ENCODE measurements at regions not wholly inside any gene's neighbourhood (a gene's known extent, or its start where the extent isn't known, plus 50 kb on each side); places are given as distances from the start of the nearest gene placed in this dataset.

- Histone ChIP-seq H3K9me3 (replicated peaks in 1 of 2; ENCODE audit: control insufficient read depth in 1 of 2, insufficient read depth in 1 of 2, low read length in 2 of 2) (no peaks in the 10 kb centered on the region), H3K4me1 (ENCODE audit: control insufficient read depth in 1 of 2, insufficient read depth in 2 of 2, low read length in 2 of 2) (peaks cover 34 to 37% of the 10 kb centered on the region in 2 donors), H2AFZ (ENCODE audit: insufficient read depth, low read depth, low read length, poor library complexity, severe bottlenecking) (no peak overlapping the region), H3K4me3 (replicated peaks in 1 of 3; ENCODE audit: low read depth in 2 of 3, low read length in 3 of 3) (no peak overlapping the region), H3K4me2 (replicated peaks; ENCODE audit: extremely low read depth, low read length, poor library complexity, severe bottlenecking) (no peak overlapping the region), H3K27me3 (ENCODE audit: control insufficient read depth in 2 of 2, insufficient read depth in 2 of 2, low read length in 2 of 2) (no peaks in the 10 kb centered on the region), H3K9ac (ENCODE audit: insufficient read depth, low read length, poor library complexity, severe bottlenecking) (no peak overlapping the region), H3K36me3 (replicated peaks in 1 of 2; ENCODE audit: control insufficient read depth in 1 of 2, insufficient read depth in 2 of 2, low read length in 2 of 2) (no peaks in the 10 kb centered on the region), H3K27ac (ENCODE audit: low read depth in 1 of 2, low read length in 2 of 2) (no peak overlapping the region), H3K79me2 (ENCODE audit: insufficient read depth, low read length) (no peaks in the 10 kb centered on the region), H4K20me1 (ENCODE audit: insufficient read depth, low read length) (no peaks in the 10 kb centered on the region)
- WGBS (ENCODE audit: insufficient coverage): 100% methylated on average over 1 of the region's 1 CpG
- TF ChIP-seq CTCF (IDR thresholded peaks at IDR 0.05): no peak
- Mint-ChIP-seq H3K9me3 (peaks cover 0 to 7% (median 0%) of the 10 kb centered on the region in 7 donors), H3K4me3 (no peak overlapping the region), H3K36me3 (no peaks in the 10 kb centered on the region), H3K4me1 (peaks cover 42% of the 10 kb centered on the region), H3K27me3 (ENCODE audit: low read depth in 3 of 3) (peaks cover 0 to 6% (median 3%) of the 10 kb centered on the region in 3 donors), H3K27ac (peak overlapping the region in 1 of 7 donors; percentile 31)
- intact Hi-C loops (cut with micrococcal nuclease): loop anchor here (5.0 to 10.0 kb wide), 2 partner anchors 65 to 88 kb away; partner anchors contain the start of gene IL6 (in 2 of the 2)
- no peak for DNase-seq
Measured at GRCh38 chr7:22660293-22660692, 66.7 kb upstream of the IL6 start.

GRCh38 chr7:22659741-22660140, 67.3 kb upstream of the IL6 start:
- 100% methylated on average over 6 of the region's 6 CpGs for WGBS (ENCODE audit: insufficient coverage)
- H3K79me2 ChIP-seq (ENCODE audit: insufficient read depth, low read length): no peaks in the 10 kb centered on the region
- peaks cover 0 to 5% (median 0%) of the 10 kb centered on the region in 7 donors for H3K9me3 Mint-ChIP-seq

More at GRCh38 chr7:22659741-22660140, 67.3 kb upstream of the IL6 start:
- Mint-ChIP-seq H3K36me3 (no peaks in the 10 kb centered on the region), H3K4me1 (peaks cover 41% of the 10 kb centered on the region), H3K27me3 (ENCODE audit: low read depth in 3 of 3) (peaks cover 0 to 6% (median 3%) of the 10 kb centered on the region in 3 donors), H3K27ac (no peak overlapping the region), H3K4me3 (no peak overlapping the region)
- Histone ChIP-seq H3K9me3 (replicated peaks in 1 of 2; ENCODE audit: control insufficient read depth in 1 of 2, insufficient read depth in 1 of 2, low read length in 2 of 2) (no peaks in the 10 kb centered on the region), H3K4me1 (ENCODE audit: control insufficient read depth in 1 of 2, insufficient read depth in 2 of 2, low read length in 2 of 2) (peaks cover 33 to 37% of the 10 kb centered on the region in 2 donors), H3K27ac (ENCODE audit: low read depth in 1 of 2, low read length in 2 of 2) (no peak overlapping the region), H2AFZ (ENCODE audit: insufficient read depth, low read depth, low read length, poor library complexity, severe bottlenecking) (no peak overlapping the region), H4K20me1 (ENCODE audit: insufficient read depth, low read length) (no peaks in the 10 kb centered on the region), H3K4me2 (replicated peaks; ENCODE audit: extremely low read depth, low read length, poor library complexity, severe bottlenecking) (no peak overlapping the region), H3K4me3 (replicated peaks in 1 of 3; ENCODE audit: low read depth in 2 of 3, low read length in 3 of 3) (no peak overlapping the region), H3K27me3 (ENCODE audit: control insufficient read depth in 2 of 2, insufficient read depth in 2 of 2, low read length in 2 of 2) (no peaks in the 10 kb centered on the region), H3K9ac (ENCODE audit: insufficient read depth, low read length, poor library complexity, severe bottlenecking) (no peak overlapping the region), H3K36me3 (replicated peaks in 1 of 2; ENCODE audit: control insufficient read depth in 1 of 2, insufficient read depth in 2 of 2, low read length in 2 of 2) (no peaks in the 10 kb centered on the region)
- no peak for DNase-seq
- intact Hi-C loops (cut with micrococcal nuclease): loop anchor here (5.0 to 10.0 kb wide), 2 partner anchors 65 to 87 kb away; partner anchors contain the start of gene IL6 (in 2 of the 2)
- TF ChIP-seq CTCF (IDR thresholded peaks at IDR 0.05): no peak

Data from CD14-positive monocyte (primary cell).